ENCODE measurements at regions not wholly inside any gene's neighbourhood (a gene's known extent, or its start where the extent isn't known, plus 50 kb on each side); places are given as distances from the start of the nearest gene placed in this dataset.

DNA sequence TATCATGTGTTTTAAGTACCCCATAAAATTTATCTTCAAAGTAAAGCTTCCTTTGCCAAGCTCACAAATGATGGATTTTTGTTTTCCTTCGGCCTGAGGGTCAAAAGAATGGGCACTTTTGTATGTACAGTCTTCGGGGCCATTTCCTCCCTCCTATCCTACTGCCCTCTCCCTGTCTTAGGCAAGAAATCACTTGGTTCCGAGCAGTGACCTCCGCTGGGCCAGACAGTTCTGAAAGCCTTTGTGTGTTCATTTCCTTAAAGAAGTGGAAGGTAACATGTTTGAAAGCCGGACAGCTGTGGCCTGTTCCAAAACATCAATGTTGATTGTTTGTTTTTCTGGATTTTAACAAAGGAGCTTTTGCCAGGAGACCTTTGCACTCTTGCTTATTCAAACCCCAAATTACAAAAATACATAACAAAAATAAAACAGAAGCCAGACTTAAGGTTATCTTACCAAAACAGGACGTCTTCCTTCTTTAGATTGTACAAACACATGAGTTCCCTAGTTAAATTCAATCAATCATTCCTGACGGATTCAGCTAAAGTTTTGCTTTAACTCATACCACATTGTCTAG, 110.6 kb upstream of the LIMCH1 start:
- DNase-seq (ENCODE audit: low read depth, low spot score), result no peak

GRCh38 chr4:41427931-41428600, 109.9 kb upstream of the LIMCH1 start:
- DNase-seq (ENCODE audit: low read depth, low spot score), result no peak

DNA sequence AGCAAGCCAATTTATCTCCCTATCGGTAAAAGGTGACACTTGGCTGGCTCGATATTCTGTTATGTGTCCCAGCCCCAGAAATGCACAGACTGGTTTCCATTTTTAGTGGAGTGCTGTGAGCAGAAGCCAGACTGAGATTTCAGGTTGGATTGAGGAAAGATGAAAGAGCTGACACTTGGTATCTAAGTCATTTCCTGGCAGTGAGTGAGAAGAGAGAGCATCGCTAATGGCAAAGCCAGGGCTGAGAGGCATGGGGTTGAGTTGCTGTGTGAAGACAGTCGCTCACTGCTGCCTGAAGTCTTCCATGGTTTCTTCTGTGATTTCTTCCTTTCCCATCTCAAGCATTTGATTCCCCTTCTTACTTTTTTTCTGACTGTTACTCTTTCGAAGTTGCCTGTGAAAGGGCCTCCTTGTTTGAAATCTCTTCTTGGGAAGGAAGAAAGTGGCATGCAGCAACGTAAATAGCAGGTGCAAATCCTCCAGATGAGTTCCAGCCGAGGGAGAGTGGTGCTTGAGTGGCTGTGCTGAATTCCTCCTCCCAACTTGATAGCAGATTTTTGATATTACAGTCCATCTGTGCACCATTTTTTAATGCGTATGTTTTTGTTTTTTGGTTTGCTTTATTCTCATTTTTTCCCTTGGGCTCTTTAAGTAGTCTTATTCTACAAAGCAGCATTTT, 109.2 kb upstream of the LIMCH1 start:
- DNase-seq (ENCODE audit: low read depth, low spot score), result no peak

DNA sequence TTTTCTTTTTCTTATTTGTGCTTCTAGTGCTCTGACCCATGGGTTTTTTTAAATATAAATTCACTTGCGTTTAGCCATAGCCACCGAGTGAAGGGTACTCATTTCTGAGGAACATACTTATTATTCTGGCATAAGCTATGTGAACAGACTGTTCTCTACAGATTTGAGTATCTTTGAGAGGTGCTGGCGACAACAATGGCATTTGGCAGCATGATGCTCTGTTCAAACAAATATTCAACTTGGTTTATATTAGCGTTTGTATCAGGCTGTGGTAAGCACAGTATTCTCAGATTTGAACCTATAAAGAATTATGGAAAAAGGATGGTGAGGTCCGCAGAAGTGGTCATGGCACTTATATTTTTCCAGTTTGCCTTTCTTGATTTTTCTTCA, 108.7 kb upstream of the LIMCH1 start:
- DNase-seq (ENCODE audit: low read depth, low spot score), result no peak

DNA sequence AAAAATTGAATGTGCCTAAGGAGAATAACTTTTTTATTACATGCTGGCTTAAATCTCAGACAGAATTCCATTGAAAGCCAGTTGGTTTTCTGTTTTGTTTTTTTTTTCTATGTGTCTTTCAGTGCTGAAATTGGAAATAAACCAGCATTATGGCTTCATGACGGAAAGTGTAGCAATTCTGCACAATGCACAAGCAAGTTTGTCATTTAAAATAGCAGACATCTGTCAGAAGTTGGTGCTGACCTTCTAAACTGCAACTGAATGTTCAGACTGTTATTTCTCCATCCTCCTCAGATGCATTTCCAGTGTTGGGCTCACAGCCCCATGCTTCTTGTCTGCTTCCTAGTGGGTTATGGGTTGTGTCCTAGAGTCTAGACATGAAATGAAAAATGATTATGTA, 107.2 kb upstream of the LIMCH1 start:
- no peak for DNase-seq (ENCODE audit: low read depth, low spot score)

GRCh38 chr4:41431276-41431675, 106.7 kb upstream of the LIMCH1 start:
- DNase-seq (ENCODE audit: low read depth, low spot score), result no peak

DNA sequence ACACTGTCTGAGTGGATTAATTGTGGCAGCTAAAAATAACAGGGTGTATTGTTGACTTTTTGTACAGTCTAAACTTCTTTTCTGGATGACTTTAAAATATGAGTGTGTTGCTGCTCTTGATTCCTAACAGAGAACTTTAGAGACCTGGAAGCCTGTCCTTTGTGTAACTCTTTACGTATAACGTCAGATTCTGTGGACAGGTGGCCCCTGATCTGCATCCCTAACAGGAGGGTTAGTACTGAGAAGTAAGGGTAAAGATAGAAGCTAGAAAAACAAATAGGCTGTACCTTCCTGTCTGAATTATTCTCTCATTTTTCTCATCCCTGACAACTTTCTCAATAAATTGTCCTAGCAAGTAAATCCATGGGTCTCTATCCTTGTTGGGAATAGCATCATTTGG, 105.7 kb upstream of the LIMCH1 start:
- DNase-seq (ENCODE audit: low read depth, low spot score), result no peak

- peak; percentile 77 for DNase-seq (ENCODE audit: low read depth, low spot score)
These were observed 105.1 kb upstream of the LIMCH1 start for GRCh38 chr4:41432881-41433280.

DNA sequence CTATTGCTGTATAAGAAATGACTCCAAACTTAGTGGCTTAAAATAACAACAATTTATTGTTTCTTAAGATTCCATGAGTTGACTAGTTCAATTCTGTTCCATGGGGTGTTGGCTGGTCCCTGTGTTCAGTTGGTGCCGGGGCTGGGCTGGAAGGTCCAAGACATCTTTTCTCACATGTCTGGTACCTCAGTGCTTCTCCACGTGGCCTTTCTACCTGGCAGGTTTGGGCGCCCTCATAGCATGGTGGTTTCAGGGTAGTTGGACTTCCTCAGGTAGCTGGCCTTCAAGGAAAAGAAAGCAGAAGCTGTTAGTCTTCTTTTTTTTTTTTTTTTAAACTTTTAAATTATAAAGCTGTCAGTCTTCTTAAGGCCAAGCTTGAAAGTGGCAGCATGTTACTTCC, 104.6 kb upstream of the LIMCH1 start:
- no peak for DNase-seq (ENCODE audit: low read depth, low spot score)

DNA sequence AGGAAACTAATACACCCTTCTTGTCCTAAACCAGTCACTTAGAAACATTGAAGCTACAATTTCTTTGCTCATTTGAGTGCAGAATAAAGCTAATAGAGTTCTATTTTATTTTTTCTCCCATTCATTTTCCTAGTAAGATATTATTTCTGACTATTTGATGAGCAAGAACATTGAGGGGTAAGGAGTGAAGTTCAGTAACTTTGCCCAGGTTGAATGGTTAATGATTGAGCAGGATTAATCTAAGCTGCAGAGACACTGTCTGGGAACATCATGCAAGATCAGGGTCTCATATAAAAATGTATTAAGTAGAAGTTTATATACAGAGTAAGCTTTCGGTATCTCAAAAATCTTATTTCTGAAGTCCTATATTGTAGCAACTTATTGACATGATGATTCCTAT, 102.4 kb upstream of the LIMCH1 start:
- no peak for DNase-seq (ENCODE audit: low read depth, low spot score)

DNA sequence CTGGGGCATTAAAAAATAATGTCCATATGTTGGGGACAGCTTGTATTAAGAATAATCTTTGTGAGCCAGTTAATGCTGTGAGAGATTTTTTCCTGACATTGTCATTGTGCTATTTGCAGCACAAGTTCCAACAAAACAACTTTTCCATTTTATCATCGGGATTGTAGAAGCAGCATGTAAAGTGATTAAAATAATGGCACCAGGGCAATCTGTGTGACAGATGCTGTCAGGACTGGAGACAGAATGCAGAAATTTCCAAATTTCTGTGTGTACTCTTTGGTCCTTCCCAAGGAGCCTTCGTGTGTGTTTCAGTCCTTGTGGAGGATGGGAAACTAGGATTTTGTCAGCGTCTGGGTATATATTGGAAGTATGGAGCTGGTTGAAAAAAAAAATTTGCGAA, 101.5 kb upstream of the LIMCH1 start:
- no peak for DNase-seq (ENCODE audit: low read depth, low spot score)

DNA sequence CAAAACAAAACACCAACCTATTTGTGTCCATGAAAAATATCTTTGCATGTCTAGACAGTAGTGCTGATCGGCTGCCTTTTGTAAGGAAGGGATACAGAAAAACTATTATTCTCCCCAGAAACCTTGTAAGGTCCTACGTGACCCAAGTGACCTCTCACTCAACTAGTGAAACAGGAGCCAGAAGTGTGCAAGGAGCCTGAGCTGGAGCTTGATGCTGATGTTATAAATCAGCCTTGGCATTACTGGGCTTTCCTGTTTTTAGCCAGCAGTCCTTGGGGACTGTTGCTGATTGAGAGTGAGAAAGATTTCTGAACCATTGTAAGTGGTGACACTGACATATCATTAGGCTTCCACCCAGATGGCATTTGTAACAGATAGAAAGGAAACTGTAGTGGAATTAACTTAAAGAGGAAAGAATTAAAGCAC, 100.8 kb upstream of the LIMCH1 start:
- DNase-seq (ENCODE audit: low read depth, low spot score), result peak; percentile 64

- no peak for DNase-seq (ENCODE audit: low read depth, low spot score)
These were observed 99.0 kb upstream of the LIMCH1 start for GRCh38 chr4:41438931-41439297.

DNA sequence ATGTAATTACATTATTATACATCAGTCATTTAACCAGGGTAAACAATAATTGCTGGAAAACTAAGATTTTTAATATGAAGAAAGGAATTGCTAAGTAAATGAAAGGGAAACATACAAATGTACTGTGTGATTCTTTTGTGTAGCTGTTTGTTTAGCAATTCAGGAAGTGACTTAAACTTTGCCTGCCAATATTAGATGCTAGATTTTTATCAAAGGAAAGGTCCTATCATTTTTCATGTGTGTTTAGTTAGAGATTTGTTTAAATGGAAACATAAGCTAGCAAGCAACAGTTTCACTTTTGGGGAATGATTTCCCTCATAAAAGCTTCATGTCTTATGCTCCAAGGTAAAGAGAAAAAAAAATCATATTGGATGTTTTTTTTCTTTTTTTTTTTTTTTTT, 95.1 kb upstream of the LIMCH1 start:
- no peak for DNase-seq (ENCODE audit: low read depth, low spot score)

DNA sequence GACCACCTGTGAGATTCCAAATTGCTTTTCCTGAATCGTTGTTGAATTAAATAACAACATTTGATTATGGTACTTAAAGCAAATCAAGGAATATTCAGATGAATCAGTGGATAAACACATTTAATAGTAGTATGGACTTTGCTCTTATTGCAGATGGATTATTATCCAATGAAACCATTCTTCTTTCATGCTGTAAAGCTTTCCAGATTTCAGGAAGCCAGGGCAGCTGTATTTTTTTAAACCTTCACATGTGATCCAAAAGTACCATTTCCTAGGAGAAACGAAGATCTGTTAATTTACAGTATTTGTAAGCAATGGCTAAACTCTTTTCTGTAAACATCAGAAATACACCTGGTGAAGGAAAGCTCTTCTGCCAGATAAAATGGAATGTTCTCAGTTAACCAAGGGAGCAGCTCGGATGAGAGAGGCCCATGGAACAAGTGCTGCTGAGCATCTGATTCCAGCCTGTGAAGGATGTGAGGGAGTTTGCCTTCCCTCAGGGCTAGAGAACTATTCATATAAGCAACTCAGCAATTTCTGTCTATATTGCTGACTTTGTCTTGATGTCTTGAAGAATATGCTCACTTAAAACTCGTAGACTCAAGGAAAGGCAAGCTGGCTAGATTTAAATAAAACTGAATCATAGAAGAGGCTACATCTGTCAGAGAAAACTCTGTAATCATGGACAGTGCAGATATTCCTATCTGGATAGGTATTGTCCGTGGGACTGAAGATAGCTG, 94.4 kb upstream of the LIMCH1 start:
- no peak for DNase-seq (ENCODE audit: low read depth, low spot score)

GRCh38 chr4:41446391-41446790, 91.6 kb upstream of the LIMCH1 start:
- DNase-seq (ENCODE audit: low read depth, low spot score), result no peak

DNA sequence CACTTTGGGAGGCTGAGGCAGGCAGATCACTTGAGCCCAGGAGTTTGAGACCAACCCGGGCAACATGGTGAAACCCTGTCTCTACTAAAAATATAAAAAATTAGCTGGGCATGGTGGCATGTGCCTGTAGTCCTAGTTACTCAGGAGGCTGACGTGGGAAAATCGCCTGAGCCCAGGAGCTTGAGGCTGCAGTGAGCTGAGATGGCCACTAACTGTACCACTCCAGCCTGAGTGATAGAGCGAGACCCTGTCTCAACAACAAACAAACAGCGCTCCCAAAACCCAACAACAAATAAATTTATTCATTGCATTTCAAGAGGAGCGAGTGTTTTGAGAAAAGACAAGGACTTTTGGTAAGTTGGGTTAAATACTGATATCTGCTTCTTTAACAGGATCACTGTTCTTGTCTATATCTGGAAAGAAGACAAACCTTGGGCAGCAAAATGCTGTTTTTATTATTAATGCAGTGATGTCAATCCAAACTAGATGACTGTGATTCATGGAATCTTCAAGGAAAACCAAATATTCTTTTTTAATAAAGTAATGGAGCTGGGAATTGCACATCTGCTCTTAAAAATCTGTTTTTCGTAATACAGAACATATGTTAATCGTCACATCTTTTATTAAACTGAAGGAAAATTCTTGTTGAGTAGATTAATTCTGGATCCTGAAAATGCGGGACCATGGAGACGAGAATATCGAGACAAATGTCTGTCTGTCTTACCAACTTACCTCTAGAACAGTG, 90.8 kb upstream of the LIMCH1 start:
- no peak for DNase-seq (ENCODE audit: low read depth, low spot score)

DNA sequence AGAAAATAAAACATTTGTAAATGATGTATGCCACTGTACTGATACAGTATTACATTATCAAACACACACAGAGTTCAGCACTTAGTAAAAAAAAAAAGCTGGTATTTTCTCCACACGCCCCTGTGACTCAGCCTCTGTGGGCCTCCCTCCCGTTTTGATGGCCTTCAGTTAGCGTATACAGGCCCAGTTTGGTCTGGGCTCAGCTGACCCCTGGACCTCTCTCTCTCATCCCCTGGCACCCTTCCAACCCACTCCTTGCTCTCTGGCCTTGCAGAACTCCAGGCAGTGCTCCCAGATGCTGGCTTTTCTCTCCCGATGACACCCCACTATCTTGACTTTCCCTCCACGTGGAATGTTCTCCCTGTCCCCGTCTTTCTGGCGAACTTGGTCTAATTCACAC, 89.0 kb upstream of the LIMCH1 start:
- DNase-seq (ENCODE audit: low read depth, low spot score), result no peak

DNA sequence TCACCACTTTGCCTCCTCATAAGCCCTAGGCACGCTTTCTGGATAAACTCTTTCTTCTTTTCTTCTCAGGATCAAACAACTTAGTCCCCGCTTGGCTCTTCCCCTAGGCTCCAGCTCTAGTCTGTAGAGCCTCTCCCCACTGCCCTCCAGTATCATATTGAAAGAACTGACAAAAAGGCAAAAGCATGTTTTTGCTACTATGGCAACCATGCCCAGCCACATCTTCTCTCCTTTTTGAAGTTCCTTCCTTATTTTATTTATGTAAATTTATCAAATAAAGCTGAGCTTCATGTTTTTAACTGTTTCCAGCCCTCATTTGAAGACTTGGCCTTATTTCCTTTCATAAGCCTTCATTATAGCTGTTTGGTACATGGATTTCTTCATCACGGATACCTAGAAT, 86.0 kb upstream of the LIMCH1 start:
- DNase-seq (ENCODE audit: low read depth, low spot score), result no peak

DNA sequence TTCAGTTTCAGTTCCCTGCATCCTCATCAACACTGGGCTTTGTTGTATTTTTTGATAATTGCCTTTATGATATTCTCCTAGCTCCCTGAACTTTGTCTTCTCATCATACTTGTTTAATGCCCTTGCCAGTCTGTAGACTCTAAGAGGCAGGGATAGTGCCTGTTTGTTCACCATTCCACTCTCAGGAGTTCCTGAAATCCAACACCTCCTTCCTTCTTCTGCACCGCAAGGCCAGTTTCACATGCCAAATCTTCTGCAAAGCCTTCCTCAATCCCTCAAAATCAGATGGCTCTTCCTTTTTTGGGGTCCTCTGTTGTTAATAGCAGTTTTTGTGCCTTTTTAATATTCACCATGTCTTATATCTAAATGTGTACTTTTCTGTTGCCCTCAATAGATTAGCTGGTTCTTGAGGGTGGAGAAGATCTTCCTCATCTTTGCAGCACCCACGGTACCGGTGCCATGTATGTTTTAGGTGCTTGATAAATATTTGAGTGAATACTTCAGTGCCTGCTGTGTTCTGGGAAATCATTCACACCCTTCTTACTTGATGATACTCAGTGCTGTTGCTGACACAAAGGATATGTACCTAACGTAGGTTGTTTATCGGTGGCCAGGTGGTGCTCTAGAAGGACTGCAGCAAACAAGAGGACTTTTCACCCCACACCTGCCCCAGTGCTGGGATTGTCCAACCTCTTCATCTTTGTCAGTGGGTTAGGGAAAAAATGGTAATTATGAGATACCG, 85.3 kb upstream of the LIMCH1 start:
- no peak for DNase-seq (ENCODE audit: low read depth, low spot score)

DNA sequence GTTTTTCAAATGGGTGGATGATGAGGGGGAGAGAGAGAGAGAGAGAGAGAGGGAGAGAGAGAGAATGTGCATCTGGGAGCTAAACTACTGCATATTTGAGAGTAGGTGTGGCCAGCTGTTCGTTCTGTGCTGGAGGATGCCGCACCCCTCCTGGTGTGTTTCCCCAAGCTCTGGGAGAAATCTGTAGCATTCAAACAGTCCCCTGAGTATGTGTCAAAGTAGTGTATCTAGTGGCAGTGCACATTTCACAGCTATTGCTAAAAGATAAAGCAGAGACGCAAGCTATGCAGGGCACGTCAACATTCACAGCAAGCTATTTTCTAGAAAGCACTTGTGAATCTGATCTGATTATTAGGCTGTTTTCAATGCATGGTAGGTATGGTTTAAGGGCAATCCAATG, 83.5 kb upstream of the LIMCH1 start:
- DNase-seq (ENCODE audit: low read depth, low spot score), result no peak

Measured in ELF-1 (cell line).